ENCODE measurements at regions not wholly inside any gene's neighbourhood (a gene's known extent, or its start where the extent isn't known, plus 50 kb on each side); places are given as distances from the start of the nearest gene placed in this dataset.
"Not testable (repeated sequence)": the region's sequence is repeated elsewhere in the genome, so short reads cannot be mapped to it uniquely, and the experiment has no call there.

GRCh38 chr19:37303591-37304171 lies 67.2 kb upstream of the ZNF527 start:
- DNase-seq, result no peak

GRCh38 chr19:37304190-37304883 lies 66.6 kb upstream of the ZNF527 start:
- peak in 1 of 2 experiments; percentile 16 for DNase-seq

DNA sequence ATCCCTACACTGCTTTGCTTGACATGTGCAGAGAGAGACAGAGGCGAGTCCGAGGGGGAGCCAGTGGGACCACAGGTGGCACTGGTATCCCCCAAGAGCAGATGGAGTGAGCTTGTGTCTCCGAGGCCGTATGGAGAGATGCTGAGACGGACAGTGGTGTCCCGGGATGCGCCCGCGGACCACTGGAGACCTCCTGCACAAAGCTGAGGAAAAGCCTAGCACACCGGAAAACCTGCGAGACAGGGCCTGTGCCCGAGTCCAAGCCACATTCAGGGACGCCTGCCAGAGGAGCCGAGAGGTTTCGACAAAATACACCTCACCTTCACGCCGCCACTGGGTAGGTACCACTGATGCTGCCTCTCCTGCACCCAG lies 66.0 kb upstream of the ZNF527 start:
- no peak for DNase-seq

DNA sequence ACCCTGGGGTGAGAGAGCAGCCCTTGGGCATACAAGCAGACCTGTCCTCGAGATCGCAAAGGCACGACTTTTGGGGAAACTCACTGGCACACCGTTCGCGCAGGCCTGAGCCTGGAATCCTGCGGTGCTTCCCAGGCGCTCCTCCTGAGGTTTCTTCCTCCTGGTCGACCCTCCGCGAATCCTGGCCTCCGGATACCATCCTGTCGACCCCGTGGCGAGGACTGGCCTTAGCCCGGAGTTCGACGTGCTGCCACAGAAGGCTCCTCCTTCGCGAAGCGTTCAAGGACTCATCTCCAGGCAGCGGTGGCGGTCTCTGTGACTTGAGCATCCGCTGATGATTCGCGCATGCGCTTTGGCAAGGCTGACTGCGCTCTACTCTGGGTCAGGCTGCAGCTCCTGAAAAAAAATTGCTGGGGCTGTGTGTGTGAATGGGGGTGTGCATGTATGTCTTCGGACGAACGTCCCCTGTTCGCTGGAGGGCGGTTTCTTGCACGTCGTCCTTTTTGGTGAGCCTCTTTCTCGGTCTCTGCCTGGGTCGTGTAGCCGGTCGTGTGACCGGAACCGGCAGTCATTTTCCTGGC lies 64.4 kb upstream of the ZNF527 start:
- DNase-seq, result no peak

- DNase-seq, result peak in 1 of 2 experiments; percentile 1
Measured at GRCh38 chr19:37309834-37310575, 60.9 kb upstream of the ZNF527 start.

DNA sequence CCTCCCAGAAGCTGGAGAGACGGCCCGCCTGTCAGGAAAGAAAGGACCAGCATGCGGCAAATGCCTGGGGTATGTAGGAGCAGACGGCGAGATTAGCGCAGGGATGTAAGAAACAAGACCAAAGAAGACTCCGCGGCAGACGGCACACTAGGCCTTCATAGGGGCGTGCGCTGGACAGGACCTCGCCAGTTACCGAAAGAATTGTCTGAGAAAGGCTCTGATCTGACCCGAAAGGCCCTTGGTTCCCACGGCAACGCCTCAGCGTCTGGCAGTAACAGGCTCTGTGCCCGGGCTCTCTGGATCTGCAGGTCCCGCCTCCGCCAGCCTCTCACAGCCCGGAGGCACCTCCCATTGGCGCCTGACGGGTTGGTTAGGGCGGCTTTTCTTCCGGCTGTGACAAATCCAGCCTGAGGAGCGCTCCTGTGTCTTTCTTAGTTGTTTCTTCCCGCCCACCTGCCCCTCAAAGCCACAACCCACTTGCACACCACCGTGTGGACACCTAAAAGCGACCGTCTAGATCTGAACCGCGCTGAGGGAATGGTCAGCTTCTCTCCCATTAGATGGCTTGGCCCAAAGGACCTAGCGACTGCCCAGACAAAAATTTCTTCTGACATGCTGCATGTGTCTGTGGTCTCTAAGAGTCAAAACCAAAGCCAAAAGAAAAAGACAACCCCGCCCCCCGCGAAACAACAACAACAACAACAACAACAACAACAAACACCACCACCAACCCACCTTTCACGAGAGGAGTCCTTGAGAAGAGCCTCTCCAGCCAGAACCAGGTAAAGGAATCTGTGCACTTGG lies 58.2 kb upstream of the ZNF527 start:
- peak; percentile 13 to 50 for DNase-seq

DNA sequence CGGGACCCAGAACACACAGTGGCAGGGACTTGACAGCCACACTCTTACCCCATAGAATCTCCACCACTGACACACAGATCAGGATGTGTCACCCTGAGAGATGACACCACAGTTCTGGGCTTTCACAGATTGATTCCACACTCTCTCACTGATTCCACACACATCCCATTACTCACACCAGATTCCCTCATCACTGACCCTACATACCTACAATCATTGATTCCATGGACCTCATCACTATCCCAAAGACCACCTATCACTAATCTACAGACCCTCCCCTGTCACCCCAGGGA lies 57.6 kb upstream of the ZNF527 start:
- no peak for DNase-seq

- peak; percentile 80 to 91 for DNase-seq
Measured at GRCh38 chr19:37317403-37318209, 53.3 kb upstream of the ZNF527 start.

DNA sequence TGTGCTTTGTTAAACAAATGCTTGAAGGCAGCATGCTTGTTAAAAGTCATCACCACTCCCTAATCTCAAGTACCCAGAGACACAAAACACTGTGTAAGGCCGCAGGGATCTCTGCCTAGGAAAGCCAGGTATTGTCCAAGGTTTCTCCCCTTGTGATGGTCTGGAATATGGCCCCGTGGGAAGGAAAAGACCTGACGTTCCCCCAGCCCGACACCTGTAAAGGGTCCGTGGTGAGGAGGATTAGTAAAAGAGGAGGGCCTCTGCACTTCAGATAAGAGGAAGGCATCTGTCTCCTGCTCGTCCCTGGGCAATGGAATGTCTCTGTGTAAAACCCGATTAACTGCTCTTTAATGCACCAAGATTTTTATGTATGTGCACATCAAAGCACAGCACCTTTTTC lies 49.9 kb upstream of the ZNF527 start:
- DNase-seq, result not testable (repeated sequence)
